Panc1 (cell line): ENCODE measurements at regions not wholly inside any gene's neighbourhood (a gene's known extent, or its start where the extent isn't known, plus 50 kb on each side); places are given as distances from the start of the nearest gene placed in this dataset.

Experiments
- ATAC-seq: fragments of 200-7000 bp; cut with Tn5 transposase; 2 replicates; pipeline ENCODE4 v1.9.1; 2020; ENCODE audit warnings: mild to moderate bottlenecking, moderate library complexity
- BruUV-seq: library from RNA; stranded (reverse); fragments of 400-500 nt; replicated peaks from 2 replicates; lab custom pipeline; 2021; lab: Mats Ljungman, UMichigan
- CTCF ChIA-PET: fragments of 300-600 bp; sonication (Branson Sonifier 250); formaldehyde crosslinking; loops from one replicate; lab custom pipeline; 2022; ENCODE audit warnings: antibody characterized with exemption; lab: Charles Lee
- POLR2A ChIA-PET: fragments of 300-600 bp; sonication (Branson Sonifier 250); formaldehyde crosslinking; loops from one replicate; lab custom pipeline; 2022; ENCODE audit warnings: antibody characterized with exemption; lab: Charles Lee
- DNase-seq: peaks from one replicate; pipeline ENCODE4 v3.0.0-alpha.2; 2010; ENCODE audit warnings: low read depth, low spot score
- H3K27ac ChIP-seq: 2 replicates; pipeline ENCODE4 v1.5.1; 2011; ENCODE audit warnings: mild to moderate bottlenecking, low read length, inconsistent platforms
- H3K27me3 ChIP-seq: fragments of 200-500 bp; sonication (Bioruptor generic); 2 replicates; pipeline ENCODE4 v1.6.0; 2014; ENCODE audit warnings: low read length, inconsistent platforms; ENCODE audit not compliant: control insufficient read depth, insufficient read depth
- H3K36me3 ChIP-seq: fragments of 200-500 bp; sonication (Bioruptor generic); 2 replicates; pipeline ENCODE4 v1.5.1; 2014; ENCODE audit warnings: inconsistent platforms, mild to moderate bottlenecking, low read length, moderate library complexity; ENCODE audit not compliant: control insufficient read depth, insufficient read depth
- H3K4me1 ChIP-seq: 2 replicates; pipeline ENCODE4 v1.5.1; 2011; ENCODE audit warnings: inconsistent platforms, mild to moderate bottlenecking, low read length, moderate library complexity; ENCODE audit not compliant: control insufficient read depth, insufficient read depth
- H3K4me3 ChIP-seq, 2 experiments: 2 replicates each; pipeline ENCODE4 v1.5.1; 2011 to 2012; ENCODE audit warnings: low read depth in 2 of 2, low read length in 2 of 2, mild to moderate bottlenecking in 2 of 2, inconsistent platforms in 1 of 2, moderate library complexity in 1 of 2
- H3K9me3 ChIP-seq: fragments of 200-500 bp; sonication (Bioruptor generic); 2 replicates; pipeline ENCODE4 v1.5.1; 2014; ENCODE audit warnings: low read depth, mild to moderate bottlenecking, inconsistent platforms, low read length, moderate library complexity; ENCODE audit not compliant: control insufficient read depth, insufficient read depth
- CTCF ChIP-seq: fragments of 450-650 bp; IDR thresholded peaks from 2 replicates; pipeline ENCODE4 v1.5.1; 2017; ENCODE audit warnings: mild to moderate bottlenecking
- POLR2AphosphoS5 ChIP-seq: IDR thresholded peaks from 2 replicates; pipeline ENCODE4 v1.6.1; 2012; ENCODE audit warnings: mild to moderate bottlenecking, low read depth, low read length, moderate library complexity
- REST ChIP-seq, 2 experiments: IDR thresholded peaks; 2 replicates each; pipeline ENCODE4 v1.6.1; 2011 to 2012; ENCODE audit warnings: low read depth in 2 of 2, control low read depth in 1 of 2, low read length in 1 of 2, mild to moderate bottlenecking in 1 of 2, moderate library complexity in 1 of 2; ENCODE audit not compliant: insufficient read depth in 1 of 2
- SIN3A ChIP-seq: IDR thresholded peaks from 2 replicates; pipeline ENCODE4 v1.6.1; 2012; ENCODE audit warnings: low read depth, mild to moderate bottlenecking, low read length, moderate library complexity, borderline replicate concordance; ENCODE audit not compliant: insufficient read depth
- TCF7L2 ChIP-seq: IDR thresholded peaks from 2 replicates; pipeline ENCODE4 v1.6.1; 2011; ENCODE audit warnings: mild to moderate bottlenecking, low read depth, low read length, inconsistent platforms
- in situ Hi-C: cut with HindIII; loops from 2 replicates; pipeline ENCODE4 v1.10.0; 2016; ENCODE audit warnings: low sequenced_read_pairs, low pct_unique_long_range_greater_than_20kb
- intact Hi-C: fragments of 100-400 bp; cut with micrococcal nuclease; formaldehyde crosslinking; loops from one replicate; pipeline ENCODE4 v1.10.0; 2022; ENCODE audit not compliant: unreplicated experiment

GRCh38 chr2:18440141-18440661, 120.3 kb downstream of the RDH14 start:
- intact Hi-C loops, result no loop called here
- no TSS peak for BruUV-seq
- Histone ChIP-seq H3K4me3 (no peak overlapping the region), H3K27me3 (no peaks in the 10 kb centered on the region), H3K27ac (no peak overlapping the region), H3K9me3 (no peaks in the 10 kb centered on the region), H3K36me3 (no peaks in the 10 kb centered on the region), H3K4me1 (no peaks in the 10 kb centered on the region)
- POLR2A ChIA-PET, result no interaction called here
- ATAC-seq, result no peak
- no peak for DNase-seq
- TF ChIP-seq POLR2AphosphoS5, result no peak
- TF ChIP-seq REST (IDR thresholded peaks at IDR 0.05; ENCODE audit: insufficient read depth in 1 of 2, low read depth in 2 of 2, low read length in 1 of 2), result no peak
- TF ChIP-seq SIN3A, result no peak
- no peak for TF ChIP-seq CTCF
- TF ChIP-seq TCF7L2, result no peak
- in situ Hi-C loops, result no loop called here
- CTCF ChIA-PET, result no interaction called here

GRCh38 chr2:18439716-18440115, 120.7 kb downstream of the RDH14 start:
- Histone ChIP-seq H3K4me1 (no peaks in the 10 kb centered on the region), H3K27ac (no peak overlapping the region), H3K4me3 (no peak overlapping the region), H3K9me3 (no peaks in the 10 kb centered on the region), H3K36me3 (no peaks in the 10 kb centered on the region), H3K27me3 (no peaks in the 10 kb centered on the region)
- in situ Hi-C loops (no loop called here), intact Hi-C loops (loop anchor here (5.0 kb wide), 2 partner anchors 68 to 923 kb away; no protein-coding TSS in a partner anchor)
- ChIA-PET CTCF (no interaction called here), POLR2A (no interaction called here)
- DNase-seq, result no peak
- no peak for ATAC-seq
- BruUV-seq, result no TSS peak
- no peak for TF ChIP-seq POLR2AphosphoS5
- TF ChIP-seq SIN3A, result no peak
- TF ChIP-seq CTCF, result no peak
- TF ChIP-seq REST (IDR thresholded peaks at IDR 0.05; ENCODE audit: insufficient read depth in 1 of 2, low read depth in 2 of 2, low read length in 1 of 2), result no peak
- no peak for TF ChIP-seq TCF7L2
